ENCODE measurements at regions not wholly inside any gene's neighbourhood (a gene's known extent, or its start where the extent isn't known, plus 50 kb on each side); places are given as distances from the start of the nearest gene placed in this dataset.
A peak's percentile ranks its signal among the peaks of the same experiment; 100 is the strongest.

DNA sequence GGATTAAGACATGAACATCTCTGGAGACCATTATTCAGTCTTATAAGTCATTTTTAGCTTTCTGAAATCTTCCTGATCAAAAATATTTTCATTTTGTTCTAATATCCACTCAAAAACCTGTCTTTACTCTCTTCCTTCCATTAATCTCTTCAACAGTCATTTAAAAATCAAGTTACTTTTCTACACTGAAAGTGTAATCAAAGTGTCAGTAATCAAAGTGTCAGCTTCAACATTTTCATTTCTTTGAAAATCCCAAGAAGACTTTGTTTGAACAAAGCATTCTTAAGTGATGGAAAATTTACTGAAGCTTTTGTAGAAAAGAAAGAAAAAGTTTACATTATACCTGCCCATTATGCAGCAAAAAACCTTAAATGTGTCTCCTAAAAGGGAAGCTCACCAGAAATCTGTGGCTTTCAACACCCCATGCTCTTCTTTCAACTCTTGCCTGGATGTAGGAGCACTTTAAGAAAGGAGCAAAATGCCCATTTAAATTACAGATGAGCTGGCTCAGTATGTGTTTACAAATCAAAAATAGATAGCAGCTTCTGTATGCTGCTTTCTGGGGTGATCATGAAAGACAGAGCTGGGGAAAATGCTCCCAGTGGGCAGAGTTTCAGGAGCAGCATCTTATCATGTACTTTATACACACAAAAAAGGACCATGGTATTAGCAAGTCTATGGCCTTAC is 260.8 kb upstream of the NCAM2 start:
- no peak for TF ChIP-seq CTCF (conservative IDR thresholded peaks at IDR 0.05)
- no peak overlapping the region for H3K27ac ChIP-seq

GRCh38 chr21:20739421-20739820 is 258.8 kb upstream of the NCAM2 start:
- no peak overlapping the region for H3K27ac ChIP-seq
- TF ChIP-seq CTCF (conservative IDR thresholded peaks at IDR 0.05): peak; percentile 87

DNA sequence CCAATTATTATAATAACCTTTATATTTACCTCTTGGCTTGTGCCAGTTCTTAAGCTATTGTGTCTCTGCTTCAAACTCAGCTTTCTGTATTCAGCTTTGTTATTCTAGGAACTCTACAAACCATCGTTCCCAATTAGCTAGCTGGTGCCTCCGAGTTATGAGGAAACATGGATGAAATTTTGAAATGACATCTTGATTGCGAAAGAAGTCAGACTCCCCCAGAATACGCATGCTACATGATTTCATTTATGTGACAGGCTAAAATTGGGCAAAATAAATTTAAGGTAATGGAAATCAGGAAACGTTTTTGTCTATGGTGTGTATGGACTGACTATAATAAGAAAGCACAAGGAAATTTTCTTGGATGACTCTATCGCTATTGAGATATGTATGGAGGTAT is 256.8 kb upstream of the NCAM2 start:
- no peak overlapping the region for H3K27ac ChIP-seq
- no peak for TF ChIP-seq CTCF (conservative IDR thresholded peaks at IDR 0.05)

- TF ChIP-seq CTCF (conservative IDR thresholded peaks at IDR 0.05): no peak
- no peak overlapping the region for H3K27ac ChIP-seq
These were observed 238.0 kb upstream of the NCAM2 start for GRCh38 chr21:20760221-20760620.

DNA sequence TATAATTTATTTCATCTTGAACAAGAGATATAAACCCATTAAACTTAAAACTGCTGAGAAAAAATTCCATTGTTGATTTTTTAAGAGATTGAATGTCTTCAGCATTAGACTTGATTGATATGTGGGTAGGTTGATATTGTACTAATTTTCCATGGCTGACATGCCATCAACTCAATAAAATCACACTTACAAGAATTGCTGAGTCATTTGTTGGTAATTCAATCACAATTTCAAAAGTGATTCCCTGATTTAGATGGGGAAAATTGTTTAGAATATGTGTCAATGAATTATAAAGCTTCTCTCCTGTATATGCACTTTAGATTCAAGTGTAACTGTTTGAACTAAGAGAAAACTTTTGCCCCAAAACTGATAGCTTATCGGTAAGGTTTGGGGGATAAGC is 223.5 kb upstream of the NCAM2 start:
- TF ChIP-seq CTCF (conservative IDR thresholded peaks at IDR 0.05): no peak
- no peak overlapping the region for H3K27ac ChIP-seq

- TF ChIP-seq CTCF (conservative IDR thresholded peaks at IDR 0.05): no peak
- no peak overlapping the region for H3K27ac ChIP-seq
These were observed 218.9 kb upstream of the NCAM2 start for GRCh38 chr21:20779321-20779720.

DNA sequence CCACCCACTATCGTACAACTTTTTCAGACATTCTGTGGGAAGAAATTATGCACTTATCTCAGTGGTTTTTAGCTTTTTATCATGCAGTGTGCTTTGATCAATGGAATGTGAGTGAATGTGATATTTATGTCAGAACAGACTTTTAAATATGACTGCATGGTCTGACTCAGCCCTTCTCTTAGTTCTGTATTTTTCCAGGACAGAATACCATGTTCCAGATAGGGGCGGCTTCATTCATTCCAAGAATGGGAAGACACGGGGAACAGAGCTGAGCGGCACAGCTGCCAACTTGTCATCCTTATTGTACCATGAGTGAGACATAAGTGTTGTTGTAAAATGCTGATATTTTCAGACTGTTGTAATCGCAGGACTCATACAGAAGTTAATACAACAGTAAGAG is 214.6 kb upstream of the NCAM2 start:
- TF ChIP-seq CTCF (conservative IDR thresholded peaks at IDR 0.05): no peak
- no peak overlapping the region for H3K27ac ChIP-seq

Data from VCaP (cell line).